ENCODE measurements at regions not wholly inside any gene's neighbourhood (a gene's known extent, or its start where the extent isn't known, plus 50 kb on each side); places are given as distances from the start of the nearest gene placed in this dataset.
"Not testable (repeated sequence)": the region's sequence is repeated elsewhere in the genome, so short reads cannot be mapped to it uniquely, and the experiment has no call there.

- DNase-seq (ENCODE audit: extremely low read depth in 1 of 2, low read depth in 1 of 2): no peak
Measured at GRCh38 chr4:105022811-105023667, 123.6 kb upstream of the TET2 start.

GRCh38 chr4:105023668-105024055 is 123.0 kb upstream of the TET2 start:
- DNase-seq (ENCODE audit: extremely low read depth in 1 of 2, low read depth in 1 of 2): no peak

GRCh38 chr4:105025263-105026017 is 121.2 kb upstream of the TET2 start:
- DNase-seq (ENCODE audit: extremely low read depth in 1 of 2, low read depth in 1 of 2): no peak

GRCh38 chr4:105036991-105037390 is 109.7 kb upstream of the TET2 start:
- no peak for DNase-seq (ENCODE audit: extremely low read depth in 1 of 2, low read depth in 1 of 2)

- DNase-seq (ENCODE audit: extremely low read depth in 1 of 2, low read depth in 1 of 2): no peak
Measured at GRCh38 chr4:105042451-105042850, 104.2 kb upstream of the TET2 start.

GRCh38 chr4:105050896-105051295 is 95.8 kb upstream of the TET2 start:
- no peak for DNase-seq (ENCODE audit: extremely low read depth in 1 of 2, low read depth in 1 of 2)

GRCh38 chr4:105057370-105058105 is 89.1 kb upstream of the TET2 start:
- DNase-seq (ENCODE audit: extremely low read depth in 1 of 2, low read depth in 1 of 2): no peak

- no peak for DNase-seq (ENCODE audit: extremely low read depth in 1 of 2, low read depth in 1 of 2)
Measured at GRCh38 chr4:105058177-105058812, 88.4 kb upstream of the TET2 start.

- DNase-seq (ENCODE audit: extremely low read depth in 1 of 2, low read depth in 1 of 2): no peak
Measured at GRCh38 chr4:105059337-105059736, 87.3 kb upstream of the TET2 start.

- DNase-seq (ENCODE audit: extremely low read depth in 1 of 2, low read depth in 1 of 2): no peak
Measured at GRCh38 chr4:105060628-105061027, 86.0 kb upstream of the TET2 start.

- DNase-seq (ENCODE audit: extremely low read depth in 1 of 2, low read depth in 1 of 2): no peak
Measured at GRCh38 chr4:105061136-105061696, 85.5 kb upstream of the TET2 start.

GRCh38 chr4:105061731-105062130 is 84.9 kb upstream of the TET2 start:
- DNase-seq (ENCODE audit: extremely low read depth in 1 of 2, low read depth in 1 of 2): no peak

- DNase-seq (ENCODE audit: extremely low read depth in 1 of 2, low read depth in 1 of 2): no peak
Measured at GRCh38 chr4:105066401-105066800, 80.3 kb upstream of the TET2 start.

- DNase-seq (ENCODE audit: extremely low read depth in 1 of 2, low read depth in 1 of 2): no peak
Measured at GRCh38 chr4:105067431-105067830, 79.2 kb upstream of the TET2 start.

- no peak for DNase-seq (ENCODE audit: extremely low read depth in 1 of 2, low read depth in 1 of 2)
Measured at GRCh38 chr4:105067946-105068345, 78.7 kb upstream of the TET2 start.

- no peak for DNase-seq (ENCODE audit: extremely low read depth in 1 of 2, low read depth in 1 of 2)
Measured at GRCh38 chr4:105068516-105068915, 78.2 kb upstream of the TET2 start.

- DNase-seq (ENCODE audit: extremely low read depth in 1 of 2, low read depth in 1 of 2): not testable (repeated sequence)
Measured at GRCh38 chr4:105072095-105072494, 74.6 kb upstream of the TET2 start.

GRCh38 chr4:105074097-105074496 is 72.6 kb upstream of the TET2 start:
- no peak for DNase-seq (ENCODE audit: extremely low read depth in 1 of 2, low read depth in 1 of 2)

GRCh38 chr4:105075045-105075444 is 71.6 kb upstream of the TET2 start:
- no peak for DNase-seq (ENCODE audit: extremely low read depth in 1 of 2, low read depth in 1 of 2)

- DNase-seq (ENCODE audit: extremely low read depth in 1 of 2, low read depth in 1 of 2): no peak
Measured at GRCh38 chr4:105088110-105088879, 58.4 kb upstream of the TET2 start.
